ENCODE measurements at regions not wholly inside any gene's neighbourhood (a gene's known extent, or its start where the extent isn't known, plus 50 kb on each side); places are given as distances from the start of the nearest gene placed in this dataset.

- Mint-ChIP-seq H3K27ac (no peak overlapping the region), H3K9me3 (no peaks in the 10 kb centered on the region), H3K4me3 (no peak overlapping the region), H3K36me3 (ENCODE audit: low read depth) (no peaks in the 10 kb centered on the region), H3K27me3 (peaks cover 7% of the 10 kb centered on the region), H3K4me1 (no peaks in the 10 kb centered on the region)
- no peak for ATAC-seq
- DNase-seq: no peak
These were observed 144.1 kb upstream of the EEF1E1 start for GRCh38 chr6:8246403-8246802.

GRCh38 chr6:8245726-8246125 is 143.4 kb upstream of the EEF1E1 start:
- DNase-seq: no peak
- no peaks in the 10 kb centered on the region for H3K9me3 Mint-ChIP-seq
- H3K36me3 Mint-ChIP-seq (ENCODE audit: low read depth): no peaks in the 10 kb centered on the region
- ATAC-seq: no peak
- peaks cover 7% of the 10 kb centered on the region for H3K27me3 Mint-ChIP-seq
- no peaks in the 10 kb centered on the region for H3K4me1 Mint-ChIP-seq
- H3K27ac Mint-ChIP-seq: no peak overlapping the region
- no peak overlapping the region for H3K4me3 Mint-ChIP-seq

- Mint-ChIP-seq H3K4me1 (no peaks in the 10 kb centered on the region), H3K27ac (no peak overlapping the region), H3K4me3 (no peak overlapping the region), H3K9me3 (no peaks in the 10 kb centered on the region), H3K36me3 (ENCODE audit: low read depth) (no peaks in the 10 kb centered on the region), H3K27me3 (peaks cover 9% of the 10 kb centered on the region)
- DNase-seq (no peak), ATAC-seq (no peak)
These were observed 141.1 kb upstream of the EEF1E1 start for GRCh38 chr6:8243475-8243874.

GRCh38 chr6:8242885-8243284 is 140.5 kb upstream of the EEF1E1 start:
- Mint-ChIP-seq H3K9me3 (no peaks in the 10 kb centered on the region), H3K4me3 (no peak overlapping the region), H3K27ac (no peak overlapping the region), H3K4me1 (no peaks in the 10 kb centered on the region), H3K36me3 (ENCODE audit: low read depth) (no peaks in the 10 kb centered on the region), H3K27me3 (peaks cover 11% of the 10 kb centered on the region)
- ATAC-seq (no peak), DNase-seq (no peak)

- DNase-seq: no peak
- H3K4me1 Mint-ChIP-seq: no peaks in the 10 kb centered on the region
- no peak overlapping the region for H3K27ac Mint-ChIP-seq
- no peak overlapping the region for H3K4me3 Mint-ChIP-seq
- no peaks in the 10 kb centered on the region for H3K9me3 Mint-ChIP-seq
- peaks cover 16% of the 10 kb centered on the region for H3K27me3 Mint-ChIP-seq
- ATAC-seq: no peak
- H3K36me3 Mint-ChIP-seq (ENCODE audit: low read depth): no peaks in the 10 kb centered on the region
These were observed 138.0 kb upstream of the EEF1E1 start for GRCh38 chr6:8240301-8240700.

GRCh38 chr6:8238773-8239683 is 136.7 kb upstream of the EEF1E1 start:
- H3K27me3 Mint-ChIP-seq: peaks cover 17% of the 10 kb centered on the region
- no peaks in the 10 kb centered on the region for H3K36me3 Mint-ChIP-seq (ENCODE audit: low read depth)
- H3K4me1 Mint-ChIP-seq: no peaks in the 10 kb centered on the region
- ATAC-seq (no peak), DNase-seq (no peak)
- H3K9me3 Mint-ChIP-seq: no peaks in the 10 kb centered on the region
- H3K27ac Mint-ChIP-seq: no peak overlapping the region
- H3K4me3 Mint-ChIP-seq: no peak overlapping the region

- Mint-ChIP-seq H3K9me3 (no peaks in the 10 kb centered on the region), H3K27me3 (peaks cover 12% of the 10 kb centered on the region)
- DNase-seq: no peak
These were observed 135.3 kb upstream of the EEF1E1 start for GRCh38 chr6:8237668-8238067.

GRCh38 chr6:8236956-8237355 is 134.6 kb upstream of the EEF1E1 start:
- H3K9me3 Mint-ChIP-seq: no peaks in the 10 kb centered on the region
- no peaks in the 10 kb centered on the region for H3K36me3 Mint-ChIP-seq (ENCODE audit: low read depth)
- no peak for DNase-seq
- H3K4me3 Mint-ChIP-seq: no peak overlapping the region
- H3K27me3 Mint-ChIP-seq: peaks cover 11% of the 10 kb centered on the region
- no peaks in the 10 kb centered on the region for H3K4me1 Mint-ChIP-seq
- ATAC-seq: no peak
- H3K27ac Mint-ChIP-seq: no peak overlapping the region

More at GRCh38 chr6:8237668-8238067, 135.3 kb upstream of the EEF1E1 start:
- Mint-ChIP-seq H3K36me3 (ENCODE audit: low read depth) (no peaks in the 10 kb centered on the region), H3K27ac (no peak overlapping the region), H3K4me1 (no peaks in the 10 kb centered on the region), H3K4me3 (no peak overlapping the region)
- no peak for ATAC-seq

- Mint-ChIP-seq H3K4me1 (no peaks in the 10 kb centered on the region), H3K9me3 (no peaks in the 10 kb centered on the region), H3K27ac (no peak overlapping the region), H3K4me3 (no peak overlapping the region), H3K27me3 (peaks cover 9% of the 10 kb centered on the region), H3K36me3 (ENCODE audit: low read depth) (no peaks in the 10 kb centered on the region)
- ATAC-seq: no peak
- no peak for DNase-seq
These were observed 132.0 kb upstream of the EEF1E1 start for GRCh38 chr6:8234321-8234720.

- no peaks in the 10 kb centered on the region for H3K36me3 Mint-ChIP-seq (ENCODE audit: low read depth)
- ATAC-seq (no peak), DNase-seq (no peak)
- H3K4me3 Mint-ChIP-seq: no peak overlapping the region
- H3K27me3 Mint-ChIP-seq: peaks cover 2% of the 10 kb centered on the region
- no peaks in the 10 kb centered on the region for H3K4me1 Mint-ChIP-seq
- H3K27ac Mint-ChIP-seq: no peak overlapping the region
- no peaks in the 10 kb centered on the region for H3K9me3 Mint-ChIP-seq
These were observed 129.6 kb upstream of the EEF1E1 start for GRCh38 chr6:8231956-8232355.

- DNase-seq (no peak), ATAC-seq (no peak)
- Mint-ChIP-seq H3K27ac (no peak overlapping the region), H3K4me3 (no peak overlapping the region), H3K27me3 (peaks cover 2% of the 10 kb centered on the region), H3K4me1 (no peaks in the 10 kb centered on the region), H3K9me3 (no peaks in the 10 kb centered on the region), H3K36me3 (ENCODE audit: low read depth) (no peaks in the 10 kb centered on the region)
These were observed 127.8 kb upstream of the EEF1E1 start for GRCh38 chr6:8229915-8230756.

GRCh38 chr6:8225113-8225512 is 122.8 kb upstream of the EEF1E1 start:
- H3K4me1 Mint-ChIP-seq: no peaks in the 10 kb centered on the region

GRCh38 chr6:8223678-8224077 is 121.3 kb upstream of the EEF1E1 start:
- peaks cover under 1% of the 10 kb centered on the region for H3K27me3 Mint-ChIP-seq
- no peaks in the 10 kb centered on the region for H3K36me3 Mint-ChIP-seq (ENCODE audit: low read depth)
- H3K4me1 Mint-ChIP-seq: no peaks in the 10 kb centered on the region
- ATAC-seq: no peak
- DNase-seq: no peak
- H3K4me3 Mint-ChIP-seq: no peak overlapping the region
- no peak overlapping the region for H3K27ac Mint-ChIP-seq
- H3K9me3 Mint-ChIP-seq: no peaks in the 10 kb centered on the region

More at GRCh38 chr6:8225113-8225512, 122.8 kb upstream of the EEF1E1 start:
- H3K4me3 Mint-ChIP-seq: no peak overlapping the region
- no peaks in the 10 kb centered on the region for H3K27me3 Mint-ChIP-seq
- ATAC-seq (no peak), DNase-seq (no peak)
- no peak overlapping the region for H3K27ac Mint-ChIP-seq
- no peaks in the 10 kb centered on the region for H3K9me3 Mint-ChIP-seq
- H3K36me3 Mint-ChIP-seq (ENCODE audit: low read depth): no peaks in the 10 kb centered on the region

- Mint-ChIP-seq H3K36me3 (ENCODE audit: low read depth) (no peaks in the 10 kb centered on the region), H3K4me1 (no peaks in the 10 kb centered on the region), H3K27ac (no peak overlapping the region), H3K9me3 (no peaks in the 10 kb centered on the region), H3K27me3 (peaks cover 11% of the 10 kb centered on the region), H3K4me3 (no peak overlapping the region)
- DNase-seq (peak; percentile 26), ATAC-seq (no peak)
These were observed 117.1 kb upstream of the EEF1E1 start for GRCh38 chr6:8219352-8219943.

Data from activated naive CD8-positive, alpha-beta T cell treated with anti-CD3 and anti-CD28 coated beads, Interleukin-2, amount 50 U/mL, for 24 hours (primary cell).